GM19324 (cell line): ENCODE measurements at regions not wholly inside any gene's neighbourhood (a gene's known extent, or its start where the extent isn't known, plus 50 kb on each side); places are given as distances from the start of the nearest gene placed in this dataset.
"Not testable (repeated sequence)": the region's sequence is repeated elsewhere in the genome, so short reads cannot be mapped to it uniquely, and the experiment has no call there.

Experiments
- ATAC-seq: cut with Tn5 transposase; IDR thresholded peaks from one replicate; pipeline ENCODE4 v1.9.1; 2021; ENCODE audit warnings: mild to moderate bottlenecking, moderate library complexity; ENCODE audit not compliant: unreplicated experiment, low FRiP score

- no peak for ATAC-seq
Measured at GRCh38 chr14:71780075-71780474, 152.2 kb upstream of the RGS6 start.

- ATAC-seq, result no peak
Measured at GRCh38 chr14:71780822-71781221, 151.4 kb upstream of the RGS6 start.

GRCh38 chr14:71783088-71783487 is 149.1 kb upstream of the RGS6 start:
- no peak for ATAC-seq

- ATAC-seq, result no peak
Measured at GRCh38 chr14:71783786-71784185, 148.4 kb upstream of the RGS6 start.

GRCh38 chr14:71789005-71789404 is 143.2 kb upstream of the RGS6 start:
- ATAC-seq, result no peak

DNA sequence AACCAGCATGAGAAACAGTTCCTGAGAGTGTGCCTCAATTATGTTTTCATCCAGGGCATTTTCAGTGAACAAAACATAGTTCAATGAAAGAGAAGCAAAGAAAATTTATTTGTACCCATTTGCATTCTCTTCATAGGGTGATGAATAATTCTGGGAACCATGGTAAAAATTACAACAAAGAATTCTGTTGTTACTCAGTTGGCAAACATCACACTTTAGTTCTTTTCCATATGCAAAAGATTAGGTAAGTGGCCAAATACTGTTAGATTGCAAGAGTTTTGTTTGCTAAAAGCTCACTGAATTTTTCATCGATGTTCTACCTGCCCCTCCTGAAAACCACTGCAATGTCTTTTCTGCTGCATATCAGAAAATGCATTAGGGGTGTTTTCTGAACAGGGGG is 132.4 kb upstream of the RGS6 start:
- no peak for ATAC-seq

GRCh38 chr14:71800878-71801277 is 131.4 kb upstream of the RGS6 start:
- ATAC-seq, result no peak

DNA sequence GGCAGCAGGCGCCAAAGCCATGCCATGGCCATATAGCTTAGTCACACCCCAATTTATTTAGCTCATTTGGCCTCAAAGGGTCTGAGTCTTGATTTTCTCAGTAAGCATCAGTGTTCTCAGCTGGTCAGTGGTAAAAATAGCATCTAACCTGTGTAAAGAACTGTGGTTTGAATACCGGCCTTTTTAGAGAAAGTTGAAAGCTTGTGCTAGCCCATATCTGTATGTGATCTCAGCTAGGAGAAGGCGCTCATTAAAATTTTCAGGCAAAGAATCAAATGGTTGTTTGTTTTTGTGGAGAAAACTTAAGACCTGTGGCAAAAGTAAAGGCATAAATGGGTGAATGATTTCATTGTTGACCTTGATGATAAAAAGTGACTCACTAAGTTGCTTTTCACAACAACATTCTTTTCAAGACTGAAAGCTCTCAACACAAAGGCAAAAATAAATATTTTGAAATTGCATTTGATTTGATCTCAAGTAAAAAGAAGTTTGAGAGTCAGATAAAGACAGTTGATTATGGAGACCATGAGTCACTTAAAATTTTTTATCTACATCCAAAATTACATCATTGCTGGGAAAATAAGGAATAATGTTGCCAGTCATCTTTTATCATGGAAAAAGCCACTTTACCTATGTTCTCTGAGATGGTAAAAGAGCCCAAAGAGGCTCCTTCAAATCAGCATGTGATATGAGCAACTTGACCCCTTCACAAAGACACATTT is 128.5 kb upstream of the RGS6 start:
- no peak for ATAC-seq

GRCh38 chr14:71804992-71805391 is 127.2 kb upstream of the RGS6 start:
- ATAC-seq, result no peak

- ATAC-seq, result not testable (repeated sequence)
Measured at GRCh38 chr14:71807049-71807448, 125.2 kb upstream of the RGS6 start.

GRCh38 chr14:71810800-71811199 is 121.4 kb upstream of the RGS6 start:
- ATAC-seq, result not testable (repeated sequence)

DNA sequence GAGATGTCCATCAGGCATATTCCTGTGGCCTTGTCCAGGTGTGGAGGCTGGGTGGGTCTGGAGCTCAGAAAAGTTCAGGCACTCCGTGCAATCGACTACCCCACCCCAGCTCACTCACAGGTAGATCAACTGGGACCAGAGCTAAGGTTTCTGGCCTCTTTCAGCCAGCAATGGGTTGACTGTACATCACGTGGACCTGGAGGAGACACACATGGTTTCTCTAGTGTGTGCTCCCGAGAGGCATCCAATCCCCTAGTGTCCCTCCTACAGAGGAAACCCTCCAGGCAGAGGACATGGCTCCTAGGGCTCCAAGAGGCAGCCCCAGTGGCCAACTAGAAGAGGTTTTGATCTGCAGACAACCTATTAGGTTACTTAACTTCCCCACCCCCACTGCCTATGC is 119.5 kb upstream of the RGS6 start:
- no peak for ATAC-seq

DNA sequence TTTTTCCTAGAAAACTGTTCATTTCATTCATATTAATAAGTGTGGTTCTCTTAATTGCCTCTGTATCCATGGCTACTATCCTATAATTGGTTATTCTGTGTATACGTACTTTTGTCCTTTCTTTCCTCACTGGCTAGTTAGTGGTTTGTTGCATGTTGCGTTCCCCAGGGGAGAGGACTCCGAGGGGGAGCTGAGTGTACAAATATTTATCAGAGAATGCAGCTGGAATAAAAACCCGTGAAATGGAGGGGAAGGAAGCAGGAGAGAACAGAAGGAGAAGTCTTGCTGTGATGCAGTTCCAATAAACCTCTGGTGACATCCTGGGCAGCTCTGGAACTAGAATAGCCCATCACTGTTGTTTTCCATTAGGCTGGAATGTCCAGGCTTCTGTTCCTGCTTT is 117.1 kb upstream of the RGS6 start:
- no peak for ATAC-seq

DNA sequence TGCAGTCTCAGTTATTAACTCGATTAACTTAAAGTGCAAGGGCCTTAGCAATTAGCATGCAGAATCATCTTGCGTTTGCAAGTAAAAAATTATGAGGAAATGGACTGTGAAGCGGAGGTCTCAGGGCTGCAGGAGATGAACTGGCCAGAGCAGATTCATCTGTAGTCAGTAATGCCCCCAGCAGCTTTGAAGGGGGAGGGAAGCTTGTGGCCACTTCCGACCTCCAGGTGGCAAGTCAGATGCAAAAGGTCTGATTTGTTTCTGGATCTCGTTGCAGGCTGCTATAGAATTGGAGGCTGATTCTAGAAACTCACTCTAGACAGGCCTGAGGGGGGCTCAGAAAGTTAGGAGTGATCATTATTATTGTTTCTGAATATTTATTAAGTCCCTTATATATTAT is 107.4 kb upstream of the RGS6 start:
- ATAC-seq, result no peak

GRCh38 chr14:71833476-71833875 is 98.8 kb upstream of the RGS6 start:
- no peak for ATAC-seq

GRCh38 chr14:71834284-71835204 is 97.7 kb upstream of the RGS6 start:
- no peak for ATAC-seq

DNA sequence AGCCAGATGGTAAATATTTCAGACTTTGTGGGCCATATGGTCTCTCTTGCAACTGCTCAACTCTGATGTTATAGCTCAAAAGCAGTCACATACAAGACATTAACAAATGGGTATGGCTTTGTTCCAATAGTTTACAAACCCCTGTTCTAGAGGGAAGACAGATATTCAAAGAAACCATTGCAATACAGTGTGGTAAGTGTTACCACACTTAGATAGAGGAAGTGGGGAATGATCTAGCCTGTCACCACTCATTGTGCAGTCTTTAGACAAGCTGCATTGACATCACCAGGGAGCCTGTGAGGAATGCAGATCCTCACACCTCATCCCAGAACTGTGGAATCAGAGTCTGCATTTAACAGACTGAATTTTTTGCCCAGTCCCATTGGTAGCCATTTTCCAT is 80.0 kb upstream of the RGS6 start:
- ATAC-seq, result no peak

- ATAC-seq, result no peak
Measured at GRCh38 chr14:71855399-71856036, 76.7 kb upstream of the RGS6 start.

GRCh38 chr14:71856199-71856919 is 75.9 kb upstream of the RGS6 start:
- ATAC-seq, result no peak

- ATAC-seq, result no peak
Measured at GRCh38 chr14:71863049-71863448, 69.2 kb upstream of the RGS6 start.

DNA sequence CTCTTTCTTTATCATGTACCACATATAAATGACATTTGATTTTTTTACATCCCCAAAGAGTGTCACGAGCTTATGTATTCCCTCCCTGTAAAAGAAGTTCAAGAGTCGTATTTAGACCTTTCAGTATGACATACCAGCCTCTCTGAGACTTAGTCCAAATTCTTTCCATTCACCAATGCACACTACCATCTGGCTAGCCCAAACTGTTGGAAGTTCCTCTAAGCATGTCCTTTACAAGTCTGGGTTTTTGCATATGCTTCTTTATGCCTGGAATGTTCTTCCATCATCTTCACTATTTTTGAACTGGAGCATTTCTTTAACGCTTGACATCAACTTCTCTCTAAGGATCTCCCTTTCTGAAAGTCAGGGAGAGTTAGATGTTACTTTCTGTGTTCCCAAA is 68.5 kb upstream of the RGS6 start:
- ATAC-seq, result no peak
